Epidermal melanocyte (primary cell): ENCODE measurements at regions not wholly inside any gene's neighbourhood (a gene's known extent, or its start where the extent isn't known, plus 50 kb on each side); places are given as distances from the start of the nearest gene placed in this dataset.
"Not testable (repeated sequence)": the region's sequence is repeated elsewhere in the genome, so short reads cannot be mapped to it uniquely, and the experiment has no call there.

ENCODE experiments used
- DNase-seq: peaks from one replicate; pipeline ENCODE4 v3.0.0; 2011; ENCODE audit warnings: low spot score; ENCODE audit not compliant: insufficient read length

GRCh38 chr5:148741766-148742165, 84.6 kb upstream of the ADRB2 start:
- DNase-seq: not testable (repeated sequence)

- not testable (repeated sequence) for DNase-seq
These were observed 82.0 kb upstream of the ADRB2 start for GRCh38 chr5:148744380-148744779.

DNA sequence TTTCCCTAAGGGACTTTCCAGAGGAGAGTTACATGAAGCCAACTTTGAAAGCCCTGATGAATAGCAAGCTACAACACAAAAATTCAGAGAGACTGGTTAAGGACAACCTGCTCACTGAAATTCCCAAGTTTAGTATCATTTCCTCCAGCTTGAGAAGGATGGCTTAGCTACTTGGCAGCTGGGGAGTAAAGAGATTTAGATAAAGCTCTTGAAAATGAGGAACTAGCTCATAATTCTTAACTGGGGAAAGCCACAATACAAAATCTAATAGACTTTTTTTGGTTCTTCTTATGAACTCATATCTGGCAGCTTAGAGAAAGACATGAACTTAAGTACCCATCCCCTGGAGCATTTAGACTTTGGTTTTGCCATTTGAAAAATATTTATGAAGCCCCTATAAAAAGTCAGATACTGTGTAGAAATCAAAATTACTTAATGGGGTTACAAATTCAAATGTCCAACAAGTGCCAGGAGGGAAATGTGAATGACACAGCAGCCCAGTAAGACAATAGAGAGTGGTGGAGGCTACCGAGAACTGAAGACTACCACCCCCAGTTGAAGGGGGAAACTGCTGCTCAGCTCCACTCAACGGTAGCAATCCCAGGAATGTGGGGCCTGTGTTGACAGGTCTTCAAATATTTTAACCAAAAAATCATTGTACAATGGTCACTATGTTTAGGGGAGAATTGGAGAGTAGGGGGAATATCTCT, 79.4 kb upstream of the ADRB2 start:
- DNase-seq: no peak

DNA sequence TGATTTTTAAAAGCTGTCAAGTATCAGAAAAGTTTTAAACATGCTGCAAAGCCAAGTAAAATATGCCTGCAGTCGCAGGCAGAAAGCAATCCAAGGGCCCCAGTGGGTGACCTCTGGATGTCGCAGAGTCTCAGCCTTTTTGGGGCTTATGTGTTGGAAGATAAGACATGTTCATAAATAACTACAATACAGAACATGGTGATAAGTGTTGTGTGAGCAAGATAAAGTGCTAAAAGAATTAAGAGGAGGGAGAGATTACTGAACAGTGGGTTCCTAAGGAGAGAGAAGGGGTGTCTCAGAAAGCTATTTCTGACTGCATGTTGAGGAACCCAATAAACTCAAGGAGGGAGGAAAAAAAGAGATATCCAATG, 78.9 kb upstream of the ADRB2 start:
- DNase-seq: no peak

DNA sequence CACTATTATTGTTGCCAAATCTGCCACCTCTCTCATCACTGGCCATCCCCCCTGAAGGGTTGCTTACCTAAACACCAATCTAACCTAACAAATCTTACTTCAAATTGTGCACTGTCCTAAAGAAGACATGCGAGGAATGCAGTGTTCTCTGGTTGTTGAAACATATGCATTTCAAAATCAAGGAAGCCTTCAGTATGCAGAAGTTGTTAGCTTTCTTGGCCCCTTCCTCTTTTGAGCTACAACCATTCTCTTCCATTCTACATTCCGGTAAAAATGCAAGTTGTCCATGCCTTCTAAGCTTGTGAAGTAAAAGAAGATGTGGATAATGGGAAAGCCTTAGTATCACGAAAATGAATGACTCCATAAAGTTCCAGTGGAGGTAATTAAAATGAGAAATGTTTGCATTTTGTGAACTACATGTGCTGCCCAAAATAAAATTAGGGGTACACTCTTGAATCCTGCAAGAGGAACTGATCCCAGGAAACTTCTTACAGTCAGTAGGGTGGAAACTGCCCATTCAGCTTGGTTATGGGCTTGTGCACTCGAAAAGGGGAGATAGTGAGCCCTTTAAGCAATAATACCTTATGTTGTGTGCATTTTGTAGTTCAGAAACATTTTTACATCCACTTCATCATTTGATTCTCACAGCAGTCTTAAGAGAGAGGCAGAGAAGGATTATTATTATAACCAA, 77.6 kb upstream of the ADRB2 start:
- DNase-seq: no peak

DNA sequence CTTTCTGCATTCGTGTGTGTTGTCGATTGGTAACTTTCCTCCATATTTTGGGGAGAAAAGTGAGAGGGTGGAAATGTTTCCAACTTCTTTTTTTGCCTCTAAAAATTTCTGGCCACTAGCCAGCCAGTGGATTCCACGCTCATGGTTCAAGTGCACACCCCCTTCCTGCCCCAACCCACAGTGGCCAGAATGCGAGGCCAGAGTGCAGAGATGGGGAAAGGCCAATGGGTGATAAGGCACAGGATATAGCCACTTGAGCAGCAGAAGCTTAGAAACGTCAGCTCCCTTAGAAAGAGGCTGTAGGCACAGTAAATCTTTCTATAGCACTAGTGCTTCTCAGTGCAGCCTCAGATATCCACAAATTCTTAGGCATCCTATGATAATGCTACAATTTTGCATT, 75.8 kb upstream of the ADRB2 start:
- DNase-seq: no peak

GRCh38 chr5:148751025-148751424, 75.4 kb upstream of the ADRB2 start:
- no peak for DNase-seq

- DNase-seq: not testable (repeated sequence)
These were observed 74.0 kb upstream of the ADRB2 start for GRCh38 chr5:148752375-148752774.

DNA sequence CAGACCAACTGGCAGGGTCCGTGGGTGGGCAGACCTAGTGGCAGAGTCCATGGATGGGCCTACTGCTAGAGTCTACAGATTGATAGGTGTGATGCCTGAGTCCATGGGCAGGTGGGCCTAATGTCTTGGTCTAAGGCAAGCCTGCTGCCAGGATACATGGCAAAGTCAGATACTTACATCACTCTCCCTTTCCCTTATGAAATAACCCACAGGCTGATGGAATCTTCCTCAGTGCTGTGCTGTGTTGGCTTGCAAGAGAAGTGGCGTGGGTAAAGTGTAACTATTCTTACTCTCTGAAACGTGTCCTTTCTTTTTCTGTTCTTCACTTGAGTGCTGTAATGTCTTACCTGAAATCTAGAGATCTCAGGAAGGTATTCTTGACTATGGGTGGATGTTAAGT, 67.3 kb upstream of the ADRB2 start:
- DNase-seq: no peak

DNA sequence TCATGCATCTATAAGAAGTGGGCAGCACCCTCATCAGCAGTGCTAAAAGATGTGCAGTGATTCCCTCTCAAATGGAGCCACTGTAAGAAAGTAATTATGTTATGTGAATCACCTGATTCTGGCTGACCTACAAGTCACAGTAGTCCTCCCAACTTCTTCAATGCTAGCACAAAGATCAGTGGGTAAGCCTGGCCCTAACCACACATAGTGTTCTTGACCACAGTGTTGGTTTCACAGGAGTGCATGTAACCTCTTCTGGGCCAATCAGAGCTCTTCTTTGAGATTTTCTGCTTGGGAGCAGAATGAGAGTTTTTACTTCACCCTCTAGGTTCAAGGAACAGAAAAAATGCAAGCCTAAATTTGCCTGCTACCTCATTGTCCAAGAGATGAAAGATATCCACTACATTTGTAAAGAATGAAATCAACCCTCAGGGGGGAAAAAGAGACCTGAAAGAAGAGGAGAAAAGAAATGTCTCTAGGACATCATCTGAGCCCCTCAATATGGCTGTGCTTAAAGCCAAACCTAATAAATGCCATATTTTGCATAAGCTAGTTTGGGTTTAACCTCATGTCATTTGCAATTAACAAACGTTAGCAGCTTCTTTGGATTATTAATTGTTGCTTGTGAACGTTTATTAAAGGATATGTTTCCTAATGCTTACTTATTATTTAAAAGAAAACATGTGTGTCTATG, 65.3 kb upstream of the ADRB2 start:
- no peak for DNase-seq

GRCh38 chr5:148763996-148764395, 62.4 kb upstream of the ADRB2 start:
- DNase-seq: no peak

DNA sequence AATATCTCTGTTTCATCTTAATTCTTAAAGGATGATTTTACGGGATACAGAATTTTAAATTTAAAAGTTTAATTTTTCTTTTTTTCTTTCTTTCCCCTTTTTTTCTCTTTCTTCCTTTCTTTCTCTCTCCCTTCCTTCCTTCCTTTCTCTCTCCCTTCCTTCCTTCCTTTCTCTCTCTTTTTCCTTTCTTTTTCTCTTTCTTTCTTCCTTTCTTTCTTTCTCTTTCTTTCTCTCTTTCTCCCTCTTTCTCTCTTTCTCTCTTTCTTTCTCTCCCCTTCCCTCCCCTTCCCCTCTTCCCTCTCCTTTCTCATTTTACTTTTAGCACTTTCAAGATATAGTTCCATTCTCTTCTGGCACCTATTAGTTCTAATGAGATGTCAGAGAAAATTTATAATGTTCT, 61.4 kb upstream of the ADRB2 start:
- DNase-seq: no peak

DNA sequence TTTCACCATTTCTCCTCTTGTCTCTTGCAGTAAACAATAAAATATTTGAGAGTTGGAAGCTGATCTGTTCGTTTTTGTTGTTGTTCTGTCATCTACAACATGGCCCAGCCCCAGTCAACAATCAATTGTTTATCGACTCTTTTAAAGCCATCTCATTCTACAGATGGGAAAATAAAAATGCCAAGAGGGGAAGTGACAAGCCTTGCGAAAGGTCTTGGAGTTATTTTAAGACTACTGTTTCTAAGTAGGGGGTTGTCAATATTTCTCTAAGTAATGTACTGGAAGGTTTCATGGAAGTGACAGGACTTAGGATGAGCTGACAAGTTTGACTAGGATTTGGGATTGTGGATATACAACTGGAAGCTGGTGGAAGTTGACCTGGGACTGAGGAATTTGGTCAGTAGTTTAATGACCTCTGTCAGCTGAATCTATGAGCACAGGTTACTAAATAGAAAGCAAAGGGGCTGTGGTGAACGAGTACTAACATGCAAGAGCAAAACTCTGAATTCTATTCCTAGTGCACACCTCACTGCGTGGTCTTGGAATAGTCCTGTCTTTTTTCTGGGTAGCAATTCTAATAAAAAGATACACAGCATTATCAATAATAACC, 57.5 kb upstream of the ADRB2 start:
- DNase-seq: no peak

- DNase-seq: no peak
These were observed 56.5 kb upstream of the ADRB2 start for GRCh38 chr5:148769941-148770340.

GRCh38 chr5:148774313-148774712, 52.1 kb upstream of the ADRB2 start:
- no peak for DNase-seq

- no peak for DNase-seq
These were observed 50.1 kb upstream of the ADRB2 start for GRCh38 chr5:148776261-148776660.
